B cell (primary cell): ENCODE measurements at regions not wholly inside any gene's neighbourhood (a gene's known extent, or its start where the extent isn't known, plus 50 kb on each side); places are given as distances from the start of the nearest gene placed in this dataset.

ENCODE experiments used
- EZH2 ChIP-seq: IDR thresholded peaks from 2 replicates; pipeline ENCODE4 v1.6.1; 2012; ENCODE audit warnings: borderline replicate concordance, low read depth, mild to moderate bottlenecking, moderate library complexity, low read length; ENCODE audit not compliant: insufficient read depth, poor library complexity, severe bottlenecking
- TF ChIP-seq, protein P1 (sequence below): fragments of 200-600 bp; IDR thresholded peaks from one replicate; pipeline ENCODE4 v1.8.0; 2022; ENCODE audit warnings: antibody characterized with exemption, mild to moderate bottlenecking

GRCh38 chr1:219304227-219305226 lies 130.8 kb downstream of the LYPLAL1 start:
- TF ChIP-seq, protein P1, sequence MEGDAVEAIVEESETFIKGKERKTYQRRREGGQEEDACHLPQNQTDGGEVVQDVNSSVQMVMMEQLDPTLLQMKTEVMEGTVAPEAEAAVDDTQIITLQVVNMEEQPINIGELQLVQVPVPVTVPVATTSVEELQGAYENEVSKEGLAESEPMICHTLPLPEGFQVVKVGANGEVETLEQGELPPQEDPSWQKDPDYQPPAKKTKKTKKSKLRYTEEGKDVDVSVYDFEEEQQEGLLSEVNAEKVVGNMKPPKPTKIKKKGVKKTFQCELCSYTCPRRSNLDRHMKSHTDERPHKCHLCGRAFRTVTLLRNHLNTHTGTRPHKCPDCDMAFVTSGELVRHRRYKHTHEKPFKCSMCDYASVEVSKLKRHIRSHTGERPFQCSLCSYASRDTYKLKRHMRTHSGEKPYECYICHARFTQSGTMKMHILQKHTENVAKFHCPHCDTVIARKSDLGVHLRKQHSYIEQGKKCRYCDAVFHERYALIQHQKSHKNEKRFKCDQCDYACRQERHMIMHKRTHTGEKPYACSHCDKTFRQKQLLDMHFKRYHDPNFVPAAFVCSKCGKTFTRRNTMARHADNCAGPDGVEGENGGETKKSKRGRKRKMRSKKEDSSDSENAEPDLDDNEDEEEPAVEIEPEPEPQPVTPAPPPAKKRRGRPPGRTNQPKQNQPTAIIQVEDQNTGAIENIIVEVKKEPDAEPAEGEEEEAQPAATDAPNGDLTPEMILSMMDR: no peak
- no peak for TF ChIP-seq EZH2
